Left lobe of liver (tissue), 2 donors: ENCODE measurements at regions not wholly inside any gene's neighbourhood (a gene's known extent, or its start where the extent isn't known, plus 50 kb on each side); places are given as distances from the start of the nearest gene placed in this dataset.

Source experiments
- ATAC-seq: fragments of 200-7000 bp; cut with Tn5 transposase; one replicate; pipeline ENCODE4 v1.9.1; 2020; ENCODE audit warnings: mild to moderate bottlenecking, moderate library complexity
- DNase-seq: peaks from one replicate; pipeline ENCODE4 v3.0.0-alpha.2; 2020; ENCODE audit warnings: low spot score
- donor health status: DM: no; HTN: no; CAD: no; lungs with moderate emphysema.
- donor health status: DM: no; HTN: yes; CAD: no.

- ATAC-seq: no peak
These were observed 100.1 kb upstream of the ERBB4 start for GRCh38 chr2:212638694-212639093.

GRCh38 chr2:212628586-212628985 lies 90.0 kb upstream of the ERBB4 start:
- ATAC-seq (no peak), DNase-seq (no peak)

More at GRCh38 chr2:212638694-212639093, 100.1 kb upstream of the ERBB4 start:
- DNase-seq: no peak

GRCh38 chr2:212626371-212626918 lies 87.8 kb upstream of the ERBB4 start:
- no peak for ATAC-seq
- no peak for DNase-seq

- ATAC-seq (no peak), DNase-seq (no peak)
These were observed 81.4 kb upstream of the ERBB4 start for GRCh38 chr2:212619954-212620353.

DNA sequence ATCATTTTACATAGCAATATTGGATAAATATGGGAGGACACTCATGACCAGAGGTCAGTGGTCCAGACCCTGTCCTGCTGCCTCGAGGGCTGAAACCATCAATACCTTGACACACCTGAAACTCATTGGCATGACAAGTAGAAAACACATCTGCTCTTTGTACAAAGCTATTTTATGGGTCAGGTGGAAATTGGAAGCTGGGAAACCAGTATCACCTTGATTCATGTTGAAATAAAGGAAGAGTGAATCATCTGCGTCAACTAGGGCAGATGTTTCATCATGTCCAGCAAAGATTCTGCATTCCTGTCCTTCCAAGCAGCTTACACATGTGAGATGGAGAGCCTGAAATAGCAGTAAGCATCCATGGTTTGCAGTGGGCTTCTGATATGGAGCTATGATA lies 80.0 kb upstream of the ERBB4 start:
- DNase-seq (no peak), ATAC-seq (no peak)

DNA sequence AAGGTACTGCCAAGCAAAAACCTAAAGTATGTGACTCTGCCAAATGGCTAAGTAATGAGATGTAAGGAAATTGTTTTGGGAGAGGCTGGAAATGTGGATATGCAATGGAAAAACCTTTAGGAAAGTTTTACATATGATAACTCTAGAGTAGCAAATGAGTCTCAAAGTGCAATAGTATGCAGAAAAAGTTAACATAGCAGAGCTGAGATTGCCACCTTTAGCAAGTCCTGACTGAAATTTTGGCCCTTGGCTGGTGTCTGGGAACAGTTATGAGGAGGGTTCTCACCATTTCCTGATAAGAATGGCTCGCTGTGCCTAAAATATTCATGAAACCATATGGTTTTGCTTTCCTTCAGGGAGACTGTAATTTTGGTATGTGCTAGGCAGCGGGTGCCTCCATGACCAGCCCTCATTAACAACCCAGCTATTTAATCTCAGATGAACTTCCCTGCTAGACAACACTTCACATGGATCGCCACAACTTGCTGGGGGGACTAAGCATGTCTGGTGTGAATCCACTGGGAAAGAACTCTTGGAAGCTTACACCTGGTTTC lies 72.3 kb upstream of the ERBB4 start:
- no peak for DNase-seq
- no peak for ATAC-seq

- DNase-seq: no peak
- ATAC-seq: no peak
These were observed 70.9 kb upstream of the ERBB4 start for GRCh38 chr2:212609479-212609878.

GRCh38 chr2:212607080-212607479 lies 68.5 kb upstream of the ERBB4 start:
- no peak for DNase-seq
- ATAC-seq: no peak

DNA sequence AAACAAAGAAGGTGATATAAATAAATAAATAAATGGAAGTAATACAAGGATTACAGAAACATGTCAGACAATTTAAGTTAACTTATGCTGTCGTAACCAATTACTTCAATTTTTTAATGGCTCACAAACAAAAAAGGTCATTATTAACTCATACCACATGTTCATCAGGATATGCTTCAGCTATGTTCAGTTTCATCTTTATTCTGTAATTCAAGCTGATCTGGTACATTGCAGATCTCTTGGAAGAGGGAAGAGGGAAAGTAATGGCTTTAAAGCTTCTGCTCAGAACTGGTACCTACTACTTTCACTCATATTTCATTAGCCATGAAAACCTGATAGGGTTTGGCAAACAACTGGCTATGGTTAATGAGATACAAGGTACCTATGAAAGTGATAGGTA lies 67.6 kb upstream of the ERBB4 start:
- DNase-seq: no peak
- ATAC-seq: no peak

GRCh38 chr2:212596688-212597087 lies 58.1 kb upstream of the ERBB4 start:
- no peak for DNase-seq
- ATAC-seq: no peak

DNA sequence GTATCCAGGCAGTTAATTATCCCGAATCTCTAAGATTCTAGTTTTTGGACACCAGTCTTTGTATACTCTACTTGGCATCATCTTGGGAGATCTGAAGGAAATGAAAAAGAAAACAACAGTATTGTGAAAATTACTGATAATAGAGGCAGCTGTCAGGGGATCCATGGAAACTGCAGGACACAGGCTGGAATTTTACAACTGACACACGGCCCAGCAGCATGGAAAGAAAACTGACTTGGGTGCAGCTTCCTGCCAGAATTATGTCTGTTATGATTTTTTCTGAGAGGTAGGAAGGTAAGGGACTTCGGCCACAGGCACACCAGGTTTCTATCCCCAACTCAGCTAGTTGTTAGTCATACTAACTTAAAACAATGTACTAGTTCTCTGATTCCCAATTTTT lies 57.7 kb upstream of the ERBB4 start:
- ATAC-seq (no peak), DNase-seq (no peak)

GRCh38 chr2:212595036-212595654 lies 56.5 kb upstream of the ERBB4 start:
- ATAC-seq: no peak
- no peak for DNase-seq

- ATAC-seq: no peak
- no peak for DNase-seq
These were observed 54.1 kb upstream of the ERBB4 start for GRCh38 chr2:212592695-212593094.
